Common myeloid progenitor, CD34-positive (primary cell): ENCODE measurements at regions not wholly inside any gene's neighbourhood (a gene's known extent, or its start where the extent isn't known, plus 50 kb on each side); places are given as distances from the start of the nearest gene placed in this dataset.

Experiments used
- CTCF ChIA-PET: fragments of 350-600 bp; sonication (Branson Sonifier 250); formaldehyde crosslinking; loops from one replicate; lab custom pipeline; 2021; ENCODE audit warnings: antibody characterized with exemption; lab: Charles Lee
- POLR2A ChIA-PET: fragments of 350-600 bp; sonication (Branson Sonifier 250); formaldehyde crosslinking; loops from one replicate; lab custom pipeline; 2021; ENCODE audit warnings: antibody characterized with exemption; lab: Charles Lee
- DNase-seq, 3 donors: peaks; one replicate each; pipeline versions ENCODE4 v3.0.0 to v3.0.0-alpha.2; 2013
- H3K27ac ChIP-seq, 2 experiments: 1 replicate in 1 of 2; 2 replicates in 1 of 2; pipeline ENCODE4 v1.7.0; 2013; ENCODE audit warnings: inconsistent platforms in 2 of 2, low read length in 2 of 2, mild to moderate bottlenecking in 2 of 2, low read depth in 1 of 2, moderate library complexity in 1 of 2; ENCODE audit not compliant: severe bottlenecking in 2 of 2, insufficient read depth in 1 of 2, poor library complexity in 1 of 2
- H3K27me3 ChIP-seq, 5 experiments: replicated peaks in 2 of 5; 1 replicate in 3 of 5; 2 replicates in 2 of 5; pipeline versions ENCODE4 v1.6.1 to v1.7.0; 2013; ENCODE audit warnings: low read length in 4 of 5, mild to moderate bottlenecking in 2 of 5, moderate library complexity in 2 of 5, inconsistent platforms in 1 of 5; ENCODE audit not compliant: insufficient read depth in 5 of 5, control insufficient read depth in 4 of 5
- H3K36me3 ChIP-seq, 4 experiments: 1 replicate in 2 of 4; 2 replicates in 2 of 4; pipeline versions ENCODE4 v1.6.1 to v1.7.0; 2013; ENCODE audit warnings: low read length in 3 of 4, control low read depth in 1 of 4, mild to moderate bottlenecking in 1 of 4; ENCODE audit not compliant: control insufficient read depth in 4 of 4, insufficient read depth in 4 of 4
- H3K4me1 ChIP-seq, 4 experiments: 1 replicate in 3 of 4; 2 replicates in 1 of 4; pipeline versions ENCODE4 v1.6.1 to v1.7.1; 2013; ENCODE audit warnings: low read length in 3 of 4, mild to moderate bottlenecking in 3 of 4, control low read depth in 1 of 4, inconsistent platforms in 1 of 4, moderate library complexity in 1 of 4; ENCODE audit not compliant: control insufficient read depth in 4 of 4, insufficient read depth in 4 of 4; ENCODE audit errors: control extremely low read depth in 1 of 4
- H3K4me3 ChIP-seq, 7 experiments: 1 replicate in 4 of 7; 2 replicates in 3 of 7; pipeline versions ENCODE4 v1.5.1 to v1.7.0; 2013; ENCODE audit warnings: mild to moderate bottlenecking in 7 of 7, low read length in 6 of 7, moderate library complexity in 6 of 7, inconsistent platforms in 2 of 7, low read depth in 2 of 7, control low read depth in 1 of 7; ENCODE audit not compliant: insufficient read depth in 4 of 7, control insufficient read depth in 1 of 7; ENCODE audit errors: extremely low read depth in 1 of 7
- H3K9me3 ChIP-seq, 5 experiments: 1 replicate in 4 of 5; 2 replicates in 1 of 5; pipeline versions ENCODE4 v1.6.1 to v1.7.1; 2013; ENCODE audit warnings: low read length in 4 of 5, mild to moderate bottlenecking in 2 of 5, inconsistent platforms in 1 of 5, low read depth in 1 of 5, moderate library complexity in 1 of 5; ENCODE audit not compliant: control insufficient read depth in 4 of 5, insufficient read depth in 2 of 5; ENCODE audit errors: control extremely low read depth in 1 of 5
- WGBS: methylation state at CpG from one replicate; pipeline ENCODE4 v1.1.5; 2013; ENCODE audit not compliant: insufficient coverage; 5-methylcytosine and 5-hydroxymethylcytosine counted together

- Histone ChIP-seq H3K9me3 (no peaks in the 10 kb centered on the region), H3K4me1 (peaks cover 0 to 3% (median 0%) of the 10 kb centered on the region in 4 experiments), H3K27me3 (no peaks in the 10 kb centered on the region), H3K36me3 (no peaks in the 10 kb centered on the region), H3K27ac (no peak overlapping the region), H3K4me3 (no peak overlapping the region)
- 93% methylated on average over 2 of the region's 4 CpGs for WGBS
- ChIA-PET CTCF (interaction anchor here (0.5 kb wide), 1 partner anchor 138 kb away, joined by 3 read pairs; no protein-coding TSS in a partner anchor), POLR2A (no interaction called here)
- DNase-seq, result no peak
Observed at GRCh38 chr10:3451516-3452172, 279.1 kb upstream of the PITRM1 start.

- ChIA-PET CTCF (no interaction called here), POLR2A (no interaction called here)
- Histone ChIP-seq H3K27me3 (no peaks in the 10 kb centered on the region), H3K9me3 (peaks cover 0 to 1% (median 0%) of the 10 kb centered on the region in 5 experiments), H3K4me3 (no peak overlapping the region), H3K36me3 (no peaks in the 10 kb centered on the region), H3K4me1 (no peaks in the 10 kb centered on the region), H3K27ac (no peak overlapping the region)
- WGBS, result no CpG with 5 or more reads among the region's 4 CpGs
- no peak for DNase-seq
Observed at GRCh38 chr10:3446221-3446620, 273.6 kb upstream of the PITRM1 start.

DNA sequence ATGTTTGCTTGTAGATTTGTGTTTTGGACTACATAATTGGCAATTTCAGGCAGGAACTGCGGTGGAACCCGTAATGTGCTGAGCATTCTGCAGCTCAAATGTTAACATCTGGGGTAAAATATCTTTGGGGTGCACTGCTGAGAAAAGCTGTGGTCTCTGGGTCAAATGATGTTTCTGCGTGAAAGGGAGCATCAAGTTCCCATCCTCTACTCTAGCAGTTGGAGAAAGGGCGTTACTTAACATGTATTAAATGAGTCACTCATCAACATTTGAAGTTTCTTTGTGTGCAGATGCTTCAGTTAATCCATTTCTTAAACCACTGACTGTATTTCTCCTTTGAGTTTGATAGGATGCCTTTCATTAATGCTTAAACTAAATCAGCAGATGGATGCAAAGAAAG is 273.1 kb upstream of the PITRM1 start:
- no peaks in the 10 kb centered on the region for H3K4me1 ChIP-seq
- H3K9me3 ChIP-seq, result peaks cover 0 to 1% (median 0%) of the 10 kb centered on the region in 5 experiments
- CTCF ChIA-PET, result no interaction called here
- H3K36me3 ChIP-seq, result no peaks in the 10 kb centered on the region
- no peaks in the 10 kb centered on the region for H3K27me3 ChIP-seq
- 100% methylated on average over 2 of the region's 4 CpGs for WGBS
- no peak overlapping the region for H3K4me3 ChIP-seq
- POLR2A ChIA-PET, result no interaction called here
- no peak for DNase-seq
- H3K27ac ChIP-seq, result no peak overlapping the region

DNA sequence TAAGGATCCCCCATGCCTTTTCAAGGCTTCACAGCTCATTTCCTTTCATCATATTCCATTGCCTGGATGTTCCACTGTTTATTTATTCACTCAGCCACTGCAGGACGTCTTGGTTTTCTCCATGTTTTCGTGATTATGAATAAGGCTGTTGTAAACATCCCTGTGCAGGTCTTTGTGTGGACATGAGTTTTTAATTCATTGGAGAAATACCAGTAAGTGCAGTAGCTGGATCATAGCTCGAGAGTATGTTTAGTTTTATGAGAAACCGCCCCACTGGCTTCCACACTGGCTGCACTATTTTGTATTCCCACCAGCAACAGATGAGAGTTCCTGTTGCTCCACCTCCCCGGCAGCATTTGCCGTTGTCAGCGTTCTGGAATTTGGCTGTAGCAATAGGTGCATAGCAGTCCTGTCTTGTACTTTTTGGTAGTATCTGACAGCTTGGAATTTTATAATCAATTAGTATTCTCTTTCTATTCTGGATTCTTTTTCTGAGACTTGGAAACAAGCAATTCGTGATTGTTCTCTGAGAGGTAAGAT is 269.9 kb upstream of the PITRM1 start:
- Histone ChIP-seq H3K4me3 (no peak overlapping the region), H3K27me3 (no peaks in the 10 kb centered on the region), H3K27ac (no peak overlapping the region), H3K4me1 (no peaks in the 10 kb centered on the region), H3K36me3 (no peaks in the 10 kb centered on the region), H3K9me3 (peaks cover 0 to 3% (median 1%) of the 10 kb centered on the region in 5 experiments)
- ChIA-PET CTCF (no interaction called here), POLR2A (no interaction called here)
- DNase-seq, result no peak
- WGBS, result 92% methylated on average over 2 of the region's 8 CpGs

DNA sequence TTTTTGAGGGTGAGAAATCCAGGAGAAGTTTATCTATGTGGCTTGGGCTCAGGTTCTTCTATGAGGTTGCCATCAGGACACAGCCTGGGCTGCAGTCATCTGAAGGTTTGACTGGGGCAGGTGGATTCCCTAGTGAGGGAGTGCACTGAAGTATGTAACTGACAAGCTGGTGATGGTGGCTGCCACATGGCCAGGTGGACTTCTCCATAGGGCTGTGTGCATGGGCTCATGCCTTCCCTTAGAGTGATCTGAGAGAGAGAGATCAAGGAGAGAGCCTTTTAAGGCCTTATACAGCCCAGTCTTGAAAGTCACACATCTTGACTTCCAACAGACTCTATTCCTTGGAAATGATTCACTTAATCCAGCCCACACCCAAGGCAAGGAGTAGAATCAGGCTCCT is 266.6 kb upstream of the PITRM1 start:
- Histone ChIP-seq H3K27ac (no peak overlapping the region), H3K4me1 (no peaks in the 10 kb centered on the region), H3K4me3 (no peak overlapping the region), H3K36me3 (no peaks in the 10 kb centered on the region), H3K9me3 (peaks cover 0 to 3% (median 0%) of the 10 kb centered on the region in 5 experiments), H3K27me3 (no peaks in the 10 kb centered on the region)
- DNase-seq, result no peak
- CTCF ChIA-PET, result no interaction called here
- POLR2A ChIA-PET, result no interaction called here

GRCh38 chr10:3438606-3439005 is 266.0 kb upstream of the PITRM1 start:
- WGBS, result 100% methylated on average over 1 of the region's 4 CpGs
- POLR2A ChIA-PET, result no interaction called here
- CTCF ChIA-PET, result no interaction called here
- Histone ChIP-seq H3K27me3 (no peaks in the 10 kb centered on the region), H3K36me3 (no peaks in the 10 kb centered on the region), H3K9me3 (peaks cover 0 to 3% (median 0%) of the 10 kb centered on the region in 5 experiments), H3K4me3 (no peak overlapping the region), H3K27ac (no peak overlapping the region), H3K4me1 (peaks cover 0 to 4% (median 0%) of the 10 kb centered on the region in 4 experiments)
- no peak for DNase-seq

- Histone ChIP-seq H3K4me3 (no peak overlapping the region), H3K9me3 (peaks cover 0 to 8% (median 3%) of the 10 kb centered on the region in 5 experiments), H3K4me1 (peaks cover 0 to 4% (median 0%) of the 10 kb centered on the region in 4 experiments), H3K27me3 (no peaks in the 10 kb centered on the region), H3K36me3 (no peaks in the 10 kb centered on the region), H3K27ac (no peak overlapping the region)
- ChIA-PET POLR2A (no interaction called here), CTCF (no interaction called here)
- no CpG with 5 or more reads among the region's 4 CpGs for WGBS
- DNase-seq, result no peak
Observed at GRCh38 chr10:3435671-3436070, 263.1 kb upstream of the PITRM1 start.
